ENCODE measurements at regions not wholly inside any gene's neighbourhood (a gene's known extent, or its start where the extent isn't known, plus 50 kb on each side); places are given as distances from the start of the nearest gene placed in this dataset.

DNA sequence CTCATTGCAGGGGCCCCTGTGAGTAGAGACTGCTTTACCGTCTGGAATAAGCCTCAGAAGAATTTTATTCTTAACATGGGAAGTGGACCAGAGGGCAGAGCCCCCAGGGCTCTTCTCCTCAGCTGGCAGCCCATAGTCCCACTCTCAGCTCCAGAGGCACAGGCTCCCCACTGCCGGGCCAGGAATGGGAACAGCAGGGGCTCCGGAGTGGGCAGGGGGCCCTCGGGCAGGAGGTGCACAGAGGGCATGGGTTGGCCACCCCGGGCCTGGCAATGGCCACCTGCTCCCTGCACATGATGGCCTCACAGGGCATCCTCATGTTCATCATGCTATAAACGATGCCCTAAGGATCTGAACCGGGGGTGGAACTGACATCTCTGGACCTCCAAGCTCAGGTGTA, 1469.7 kb downstream of the BRD1 start:
- no peak for DNase-seq (ENCODE audit: low read depth in 2 of 2)

DNA sequence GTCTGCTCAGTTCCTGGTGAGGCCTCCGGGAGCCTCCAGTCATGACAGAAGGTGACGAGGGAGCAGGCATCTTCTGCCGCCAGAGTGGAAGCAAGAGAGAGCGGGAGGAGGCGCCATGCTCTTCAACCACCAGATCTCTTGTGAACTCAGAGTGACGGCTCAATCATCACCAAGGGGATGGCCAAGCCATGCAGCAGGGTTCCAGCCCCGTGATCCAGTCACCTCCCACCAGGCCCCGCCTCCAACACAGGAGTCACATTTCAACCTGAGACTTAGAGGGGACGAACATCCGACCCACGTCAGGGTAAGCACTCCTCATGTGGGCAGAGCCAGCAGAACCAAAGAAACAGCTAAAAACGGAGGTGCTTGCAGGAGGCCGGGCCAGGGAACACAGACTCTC, 1470.5 kb downstream of the BRD1 start:
- no peak for DNase-seq (ENCODE audit: low read depth in 2 of 2)

DNA sequence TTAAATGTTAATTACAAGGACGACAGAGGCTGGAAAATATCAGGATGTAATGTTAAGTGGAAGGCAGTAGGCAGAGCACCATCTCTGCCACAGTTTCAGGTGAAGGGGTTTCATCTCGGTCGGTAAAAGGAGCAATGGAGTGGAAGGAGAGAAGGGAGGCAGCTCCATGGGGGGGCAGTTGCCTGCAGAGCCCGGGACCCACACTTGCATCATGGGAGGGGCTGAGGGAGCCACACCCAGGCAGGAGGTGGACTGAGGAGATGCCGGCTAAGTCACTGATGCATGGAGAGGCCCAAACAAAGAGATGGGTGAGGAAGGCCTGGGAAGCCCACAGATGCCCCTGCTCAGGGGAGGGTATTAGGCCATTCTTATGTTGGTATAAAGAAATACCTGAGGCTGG, 1470.9 kb downstream of the BRD1 start:
- no peak for DNase-seq (ENCODE audit: low read depth in 2 of 2)

DNA sequence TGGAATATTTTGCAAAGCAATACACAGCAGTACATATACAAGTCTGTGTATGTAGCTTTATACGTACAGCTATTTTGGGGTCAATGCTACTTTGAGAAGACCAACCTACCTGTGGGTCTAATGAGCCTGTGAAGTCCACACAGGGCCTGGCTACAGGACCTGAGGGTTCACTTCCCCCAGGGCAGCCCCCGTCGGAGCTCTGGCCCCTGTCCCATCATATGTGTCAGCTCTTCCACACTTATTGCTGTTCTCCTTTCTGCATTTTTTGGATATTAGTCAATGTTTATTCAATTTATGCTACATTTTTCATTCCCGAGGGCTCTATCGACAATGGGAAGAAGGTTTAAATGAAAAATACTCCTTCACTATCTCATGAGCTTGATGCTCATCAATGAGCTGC, 1473.6 kb downstream of the BRD1 start:
- DNase-seq (ENCODE audit: low read depth in 2 of 2), result no peak

DNA sequence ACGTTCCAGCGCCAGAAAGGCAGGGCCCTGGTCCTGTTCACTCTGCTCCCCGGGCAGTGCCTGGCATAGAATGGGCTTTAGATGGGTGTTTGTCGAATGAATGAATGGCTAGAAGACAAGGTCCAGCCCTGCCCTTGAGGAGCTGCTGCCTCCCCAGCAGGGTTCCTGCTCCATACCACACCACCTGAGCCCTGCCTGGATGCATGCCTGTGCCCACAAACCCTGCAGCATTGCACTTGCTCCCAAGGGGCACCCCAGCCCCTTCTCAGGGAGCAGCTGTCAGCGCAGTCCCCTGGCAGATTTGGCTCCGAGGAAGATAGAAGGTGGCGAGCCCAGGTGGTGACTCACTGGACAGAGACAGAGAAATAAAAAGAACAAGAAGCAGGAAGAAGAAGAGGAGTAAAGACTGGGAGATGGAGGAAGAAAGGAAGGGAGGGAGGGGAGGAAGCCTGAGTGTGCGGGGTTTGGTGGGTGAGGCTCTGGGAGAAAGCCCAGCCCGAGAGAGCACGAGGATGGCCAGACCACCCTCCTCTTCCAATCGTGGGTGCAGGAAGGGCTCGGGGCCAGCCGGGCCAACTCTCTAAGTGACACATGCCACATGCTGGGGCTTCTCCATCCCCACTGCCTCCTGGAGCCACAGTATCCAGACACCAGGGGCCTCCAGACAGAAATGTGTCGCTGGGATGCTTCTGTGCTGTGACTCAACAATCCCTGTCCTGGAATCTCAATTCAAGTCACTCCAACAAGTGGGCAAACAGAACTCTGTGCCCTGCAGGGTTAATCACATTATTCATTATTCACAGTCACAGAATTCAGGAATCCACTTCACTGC, 1474.3 kb downstream of the BRD1 start:
- no peak for DNase-seq (ENCODE audit: low read depth in 2 of 2)

DNA sequence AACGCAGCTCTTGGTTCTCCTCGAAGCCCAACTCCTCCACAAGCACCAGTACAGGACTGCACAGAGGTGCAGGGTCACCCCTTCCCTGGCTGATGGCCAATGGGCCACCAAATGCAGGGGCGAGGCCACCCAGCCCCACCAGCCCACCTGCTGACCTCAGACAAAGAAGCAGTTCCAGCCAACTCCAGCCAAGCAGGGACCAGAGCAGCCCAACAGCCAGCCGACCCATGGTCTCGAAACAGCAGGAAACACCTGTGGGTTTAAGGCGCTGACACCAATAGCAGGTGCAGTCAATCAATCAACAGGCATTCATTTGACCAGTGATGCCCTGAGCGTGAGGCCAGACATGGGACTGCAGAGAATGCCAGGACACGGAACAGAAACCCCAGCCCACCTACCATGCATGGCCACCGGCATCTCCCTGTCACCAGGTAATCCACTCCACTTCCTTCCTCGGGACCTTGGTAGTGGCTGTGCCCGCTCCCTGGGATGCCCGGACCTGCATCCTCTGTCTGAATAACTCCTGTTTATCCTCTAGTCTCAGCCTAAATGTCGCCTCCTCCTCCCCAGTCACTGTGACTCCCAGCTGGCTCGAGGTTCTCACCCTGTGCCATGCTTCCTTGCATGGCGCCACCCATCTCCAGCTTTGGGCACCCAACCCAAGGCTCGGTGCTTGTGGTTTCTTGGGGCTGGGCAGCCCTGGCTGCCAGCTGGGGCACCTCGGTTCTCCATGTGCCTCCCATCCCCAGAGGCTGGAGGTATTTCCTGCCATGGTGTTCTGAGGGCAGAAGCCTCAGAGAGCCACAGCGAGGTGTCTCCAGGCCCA, 1475.4 kb downstream of the BRD1 start:
- DNase-seq (ENCODE audit: low read depth in 2 of 2), result no peak

DNA sequence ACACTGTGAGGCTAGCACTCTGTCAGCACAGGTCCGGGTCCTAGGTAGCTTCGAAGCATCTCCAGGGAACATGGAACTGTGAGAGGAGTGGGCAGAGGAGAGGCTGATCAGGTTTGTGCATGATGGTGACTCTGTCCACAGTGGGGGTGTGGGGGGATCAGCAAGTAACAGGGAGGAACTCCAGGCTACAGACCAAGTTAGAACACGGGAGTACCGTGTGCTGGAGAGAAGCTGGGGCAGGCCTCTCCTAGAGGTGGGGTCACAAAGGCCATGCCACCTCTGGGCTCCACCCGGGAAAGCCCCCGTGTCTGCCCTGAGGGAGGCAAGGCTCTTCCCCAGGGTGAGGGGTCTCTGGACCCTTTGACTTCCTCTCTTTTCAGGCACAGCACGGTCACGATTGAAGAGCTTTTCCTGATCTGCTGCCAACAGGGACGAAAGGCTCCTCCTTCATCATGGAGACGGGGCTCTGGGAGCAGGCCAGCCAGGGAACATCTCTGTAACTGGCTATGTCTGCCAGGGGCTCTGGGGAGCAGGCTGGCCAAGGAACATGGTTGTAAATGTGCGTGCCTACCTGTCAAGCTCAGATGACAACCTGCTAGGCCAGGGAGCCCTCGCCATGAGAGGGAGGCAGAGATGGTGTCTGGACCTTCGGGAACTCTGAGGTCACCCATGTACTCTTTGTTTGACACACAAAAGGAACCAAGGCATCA, 1476.1 kb downstream of the BRD1 start:
- DNase-seq (ENCODE audit: low read depth in 2 of 2), result no peak

DNA sequence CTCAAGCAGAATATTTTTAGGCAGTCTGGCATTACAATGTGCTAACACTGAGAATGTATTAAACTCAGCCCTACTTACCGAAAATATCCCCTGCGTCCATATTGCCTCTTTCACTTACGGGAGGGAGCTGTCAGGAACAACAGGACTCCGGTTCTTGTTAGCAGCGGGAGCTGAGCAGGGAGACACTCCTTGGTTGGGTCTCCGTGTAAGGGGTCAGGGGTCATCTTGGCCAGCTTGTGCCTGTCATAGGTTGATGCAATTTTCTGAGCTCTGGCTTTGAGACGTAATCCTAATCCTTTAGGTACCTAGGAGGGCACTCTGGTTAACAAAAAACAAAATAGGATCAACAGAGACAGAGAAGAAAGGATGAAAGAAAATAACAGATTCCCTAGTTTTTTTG, 1477.2 kb downstream of the BRD1 start:
- no peak for DNase-seq (ENCODE audit: low read depth in 2 of 2)

DNA sequence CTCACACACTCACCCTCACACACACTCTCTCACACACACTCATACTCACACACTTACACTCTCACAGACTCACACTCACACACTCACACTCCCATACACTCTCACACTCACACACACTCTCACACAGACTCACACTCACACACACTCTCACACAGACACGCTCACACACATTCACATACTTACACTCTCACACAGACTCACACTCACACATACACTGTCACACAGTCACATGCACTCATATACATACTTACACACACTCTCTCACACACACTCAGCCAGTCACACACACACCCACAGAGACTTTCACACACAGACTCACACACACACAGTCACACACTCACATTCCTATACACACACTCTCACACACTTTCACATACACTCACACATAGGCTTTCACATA, 1478.8 kb downstream of the BRD1 start:
- DNase-seq (ENCODE audit: low read depth in 2 of 2), result no peak

DNA sequence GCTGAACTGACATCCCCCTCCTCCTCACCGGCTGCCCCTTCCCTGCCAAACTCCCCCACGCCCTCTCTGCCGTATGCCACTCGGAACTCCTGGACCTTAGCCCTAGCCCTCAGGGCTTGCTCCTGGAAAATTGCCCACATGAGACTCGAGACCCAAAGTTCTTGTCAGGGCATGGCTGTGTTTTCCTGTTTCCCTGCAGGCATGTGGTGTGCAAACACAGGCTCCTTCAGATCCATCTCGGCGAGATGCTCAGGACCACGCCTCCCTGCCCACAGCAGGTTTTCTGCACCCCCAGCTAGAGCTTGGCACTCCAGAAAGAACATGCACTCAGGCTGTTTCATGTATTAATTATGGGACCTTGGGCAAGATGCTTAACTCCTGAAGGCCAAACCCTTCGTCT, 1480.4 kb downstream of the BRD1 start:
- no peak for DNase-seq (ENCODE audit: low read depth in 2 of 2)

DNA sequence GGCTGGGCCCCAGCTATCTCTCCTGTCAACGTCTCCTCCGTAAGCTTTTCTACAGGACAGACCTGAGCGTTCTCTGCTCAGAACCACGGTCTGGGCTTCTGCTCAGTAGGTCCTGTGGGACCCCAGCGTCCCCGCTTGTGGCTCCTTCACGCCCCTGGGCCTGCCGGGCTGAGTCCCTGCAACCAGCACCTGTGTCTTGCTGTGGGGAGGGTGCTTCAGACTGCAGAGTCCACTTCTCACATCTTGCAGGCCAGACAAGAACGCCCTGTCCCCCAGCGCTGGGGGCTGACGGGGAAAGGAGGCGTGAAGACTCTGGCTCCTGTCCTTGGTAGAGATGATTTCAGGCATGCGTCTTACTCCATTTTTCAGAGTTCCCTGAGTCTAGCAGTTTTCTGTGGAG, 1480.8 kb downstream of the BRD1 start:
- no peak for DNase-seq (ENCODE audit: low read depth in 2 of 2)

DNA sequence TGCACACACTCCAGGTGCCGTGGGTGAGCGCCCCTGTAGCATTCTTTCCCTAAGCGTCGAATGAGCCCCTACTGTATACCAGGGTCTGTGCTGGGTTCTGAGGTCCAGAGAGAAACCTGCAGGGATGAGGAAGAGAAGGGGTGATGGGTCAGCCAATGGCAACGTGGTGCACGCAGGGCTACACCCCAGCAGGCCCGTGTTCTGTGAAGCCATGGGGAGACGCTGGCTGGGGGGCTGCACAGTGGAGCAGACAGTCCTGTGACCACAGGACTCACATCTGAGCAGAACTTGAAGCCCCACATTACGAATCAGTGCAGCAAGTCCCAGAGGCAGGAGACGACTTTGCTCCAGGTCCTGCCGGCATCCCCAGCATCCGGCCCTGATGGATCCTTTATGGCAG, 1481.4 kb downstream of the BRD1 start:
- DNase-seq (ENCODE audit: low read depth in 2 of 2), result no peak

DNA sequence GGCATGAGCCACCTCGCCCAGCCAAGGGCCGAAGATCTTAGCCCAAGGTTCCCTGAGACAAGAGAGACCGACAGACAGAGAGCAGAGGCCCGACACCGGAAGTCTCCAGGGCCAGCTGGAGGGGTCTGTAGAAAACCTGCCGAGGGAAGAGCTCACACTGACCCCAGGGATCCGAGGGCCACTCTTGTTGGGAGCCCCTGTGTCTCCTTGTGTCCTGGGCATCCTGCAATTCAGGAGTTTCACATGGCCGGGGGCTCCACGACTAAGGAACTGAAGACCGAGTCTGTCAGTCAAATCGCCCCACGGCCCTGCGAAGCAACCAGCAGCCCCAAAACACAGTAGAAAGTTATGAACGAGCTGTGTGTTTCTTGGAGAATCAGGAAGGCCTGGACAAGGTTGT, 1482.0 kb downstream of the BRD1 start:
- no peak for DNase-seq (ENCODE audit: low read depth in 2 of 2)

DNA sequence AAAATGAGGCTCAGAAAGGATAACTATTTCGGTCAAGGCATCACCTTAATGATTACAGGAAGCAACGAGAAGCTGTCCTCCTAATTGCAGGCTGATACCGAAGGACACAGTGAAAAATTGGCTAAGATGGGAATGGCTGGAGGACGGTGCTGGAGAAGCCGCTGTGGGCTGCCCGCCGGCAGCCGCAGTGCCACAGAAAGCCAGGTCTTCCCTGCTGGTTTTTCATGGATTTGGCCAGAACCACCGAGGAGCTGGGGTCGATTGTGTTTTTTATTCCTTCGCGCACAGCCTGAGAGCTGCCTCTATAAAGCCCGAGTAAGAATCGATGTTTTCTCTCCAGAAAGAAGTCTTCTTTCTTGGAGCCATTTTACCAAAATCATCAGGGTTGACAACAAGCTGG, 1484.2 kb downstream of the BRD1 start:
- DNase-seq (ENCODE audit: low read depth in 2 of 2), result no peak

DNA sequence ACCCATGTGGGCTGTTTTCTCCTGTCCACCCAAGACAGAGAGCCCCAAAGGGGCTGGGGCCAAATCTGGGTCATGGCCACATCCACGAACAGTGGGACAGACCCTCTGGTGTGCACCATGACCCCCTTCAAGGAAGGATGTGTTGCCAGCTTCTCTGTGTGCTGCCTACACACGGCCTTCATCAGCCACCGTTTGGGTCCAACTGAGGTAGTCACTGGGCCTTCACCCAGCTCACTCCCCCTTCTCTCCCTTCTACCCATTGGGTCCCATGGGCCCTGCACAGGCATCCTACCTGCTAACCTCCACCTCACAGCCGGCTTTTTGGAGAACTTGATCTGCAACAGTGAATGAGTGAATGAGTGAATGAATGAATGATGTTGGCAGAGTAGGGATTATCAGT, 1484.9 kb downstream of the BRD1 start:
- DNase-seq (ENCODE audit: low read depth in 2 of 2), result no peak

DNA sequence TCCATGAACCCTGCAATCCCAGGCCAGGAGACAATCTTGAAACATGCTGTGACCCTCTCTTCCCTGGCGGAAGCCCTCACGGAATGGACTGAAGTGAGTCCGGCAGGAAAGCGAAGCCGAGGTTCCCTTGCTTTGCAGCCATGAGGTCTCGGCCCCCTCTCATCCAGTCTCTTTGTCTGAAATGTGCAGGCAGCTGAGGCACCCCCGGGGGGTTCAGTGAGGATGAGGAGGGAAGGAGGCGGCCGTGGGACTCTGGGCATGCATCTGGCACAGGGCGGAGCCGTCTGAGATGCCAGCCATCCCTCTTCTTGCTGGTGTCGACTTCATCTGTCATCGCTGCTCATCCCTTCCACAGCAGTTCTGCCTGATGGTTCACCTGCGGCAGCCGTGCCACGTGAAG, 1485.7 kb downstream of the BRD1 start:
- no peak for DNase-seq (ENCODE audit: low read depth in 2 of 2)

DNA sequence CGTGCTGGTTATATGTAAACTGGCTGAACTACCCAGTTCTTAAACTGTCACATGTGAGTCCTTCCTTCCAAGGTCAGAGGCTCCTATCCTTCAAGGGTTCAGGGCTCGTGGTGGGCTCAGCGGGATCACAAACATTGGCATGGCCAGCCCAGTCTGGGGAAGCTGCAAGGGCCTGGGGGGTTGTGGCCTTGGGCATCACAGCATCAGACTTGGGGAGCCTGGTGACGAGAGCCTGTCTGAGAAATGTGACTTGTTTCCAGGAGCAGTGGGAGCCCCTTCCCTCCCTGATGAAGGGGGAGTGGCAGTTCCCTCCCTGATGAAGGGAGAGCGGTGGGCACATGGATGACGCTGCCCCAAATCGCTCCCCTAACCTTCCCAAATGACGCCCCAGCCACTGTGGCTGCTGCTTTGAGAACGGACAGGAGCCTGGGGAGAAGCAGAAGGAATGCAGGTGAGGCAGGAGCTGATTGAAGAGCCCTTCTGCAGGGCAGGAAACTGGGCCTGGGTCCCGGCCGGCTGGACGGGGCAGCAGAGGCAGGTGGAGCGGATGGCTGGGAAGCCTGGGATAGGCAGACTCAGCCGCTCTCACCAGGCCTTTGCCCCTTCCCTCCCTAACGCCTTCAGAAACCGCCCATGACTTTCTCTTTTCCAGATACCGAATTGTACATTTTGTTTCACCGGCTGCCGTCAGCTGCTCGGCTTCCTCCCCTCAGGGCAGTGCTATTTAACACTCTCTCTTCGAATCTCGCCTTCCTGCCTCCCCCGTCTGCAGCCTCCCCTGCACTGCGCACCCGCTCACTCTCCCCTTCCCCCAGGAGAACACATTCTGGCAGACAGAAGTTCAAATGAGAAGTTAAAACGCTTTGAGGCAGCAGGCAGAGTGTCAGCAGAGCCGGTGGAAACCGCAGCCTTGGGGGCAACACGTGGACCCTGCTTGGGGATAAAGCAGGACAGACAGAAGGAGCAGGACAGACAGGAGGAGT, 1486.7 kb downstream of the BRD1 start:
- DNase-seq (ENCODE audit: low read depth in 2 of 2), result no peak

DNA sequence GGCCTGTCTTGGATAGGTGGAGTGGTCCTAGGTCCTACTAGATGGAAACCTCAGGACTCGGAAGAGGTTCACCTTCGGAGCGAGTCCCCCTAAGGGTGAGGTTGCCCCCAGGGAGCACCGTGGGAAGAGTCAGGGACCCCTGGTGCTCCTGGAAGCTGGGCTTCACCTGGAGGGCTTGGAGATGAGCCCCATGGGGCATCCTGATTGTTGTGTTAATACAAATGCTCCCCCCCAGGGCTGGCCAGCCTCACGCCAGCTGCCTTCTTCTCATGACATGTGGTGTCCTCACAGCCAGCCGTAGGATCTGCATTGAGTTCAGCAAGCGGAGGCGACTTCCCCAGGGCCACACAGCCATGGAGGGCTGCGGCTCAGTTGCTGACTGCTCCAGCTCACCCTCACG, 1487.5 kb downstream of the BRD1 start:
- no peak for DNase-seq (ENCODE audit: low read depth in 2 of 2)

DNA sequence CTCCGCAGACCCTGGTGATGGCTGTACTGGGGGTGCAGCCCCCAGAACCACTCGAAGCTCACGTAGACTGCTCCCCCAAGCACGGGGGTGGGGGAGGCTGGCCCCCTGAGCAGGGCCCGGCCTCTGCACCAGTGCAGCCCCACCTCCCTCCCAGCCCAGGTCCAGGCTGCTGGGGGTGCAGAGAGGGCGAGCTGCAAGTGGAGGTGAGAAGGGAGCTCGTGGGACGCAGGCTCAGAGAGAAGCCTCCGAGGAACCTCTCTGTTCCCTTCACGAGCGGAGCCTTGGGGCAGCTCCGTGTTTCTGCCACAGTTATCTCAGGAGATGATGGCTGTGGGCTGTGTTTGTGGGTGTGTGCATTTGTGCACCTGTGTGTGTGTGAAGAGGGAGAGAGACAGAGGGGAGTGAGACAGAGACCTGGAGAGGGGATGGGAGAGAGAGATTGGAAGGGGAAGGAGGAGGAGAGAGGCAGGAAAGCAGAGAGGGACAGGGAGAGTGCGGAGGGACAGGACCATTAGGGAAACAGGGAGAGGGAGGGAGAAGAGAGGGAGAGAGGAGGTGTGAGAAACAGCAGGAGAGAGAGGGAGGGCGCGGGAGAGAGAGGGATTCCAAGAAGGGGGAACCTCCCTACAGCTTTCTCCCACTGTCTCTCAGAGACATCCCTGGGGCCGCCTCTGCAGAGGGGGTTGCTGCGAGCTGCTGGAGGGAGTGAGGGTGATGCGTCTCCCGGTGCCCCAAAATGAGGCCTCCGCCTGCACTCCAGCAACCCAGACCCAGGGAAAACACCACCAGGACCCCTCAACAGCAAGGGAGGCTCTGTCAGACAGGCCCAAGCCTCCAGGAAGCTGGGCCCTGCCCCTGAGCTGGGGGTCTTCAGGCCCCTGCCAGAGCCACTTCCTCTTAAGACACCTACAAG, 1488.6 kb downstream of the BRD1 start:
- no peak for DNase-seq (ENCODE audit: low read depth in 2 of 2)
